ENCODE measurements at regions not wholly inside any gene's neighbourhood (a gene's known extent, or its start where the extent isn't known, plus 50 kb on each side); places are given as distances from the start of the nearest gene placed in this dataset.

DNA sequence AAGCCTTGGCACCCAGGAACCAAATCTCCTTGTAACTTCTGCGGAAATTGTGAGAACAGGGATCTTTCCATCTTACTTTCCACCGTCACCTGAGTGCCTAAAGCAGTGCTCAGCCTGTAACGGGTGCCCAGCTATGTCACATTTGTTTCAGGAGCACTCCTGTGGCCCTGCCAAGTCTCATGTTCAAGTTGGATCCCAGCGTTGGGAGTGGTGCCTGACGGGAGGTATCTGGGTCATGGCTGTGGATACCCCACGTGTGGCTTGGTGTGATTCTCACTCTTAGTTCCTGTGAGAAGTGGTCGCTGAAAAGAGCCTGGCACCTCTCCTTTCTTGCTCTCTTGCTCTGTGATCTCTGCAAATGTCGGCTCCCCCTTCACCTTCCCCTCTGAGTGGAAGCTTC, 114.9 kb downstream of the UQCRFS1 start:
- DNase-seq (ENCODE audit: low spot score in 2 of 2) (no peak), FAIRE-seq (no peak)

DNA sequence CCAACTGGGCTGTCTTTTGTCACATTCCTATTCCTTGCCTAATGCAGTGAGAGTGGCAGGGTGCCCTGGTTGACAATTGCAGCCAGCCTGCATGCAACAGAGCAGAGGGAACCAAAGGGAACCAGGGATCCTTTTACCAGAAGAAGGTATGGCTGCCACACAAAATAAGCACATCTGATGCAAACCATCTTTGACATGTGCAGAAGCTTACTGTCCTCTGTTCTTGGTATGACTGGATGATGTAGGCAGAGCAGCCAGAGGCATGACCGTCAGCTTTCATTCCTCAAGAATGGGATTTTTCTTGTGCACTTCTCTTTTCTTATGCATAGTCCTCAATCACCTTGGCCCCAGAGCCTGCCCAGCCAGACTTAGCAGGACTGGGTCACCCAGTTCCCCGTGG, 116.1 kb downstream of the UQCRFS1 start:
- DNase-seq (ENCODE audit: low spot score in 2 of 2) (no peak), FAIRE-seq (no peak)

DNA sequence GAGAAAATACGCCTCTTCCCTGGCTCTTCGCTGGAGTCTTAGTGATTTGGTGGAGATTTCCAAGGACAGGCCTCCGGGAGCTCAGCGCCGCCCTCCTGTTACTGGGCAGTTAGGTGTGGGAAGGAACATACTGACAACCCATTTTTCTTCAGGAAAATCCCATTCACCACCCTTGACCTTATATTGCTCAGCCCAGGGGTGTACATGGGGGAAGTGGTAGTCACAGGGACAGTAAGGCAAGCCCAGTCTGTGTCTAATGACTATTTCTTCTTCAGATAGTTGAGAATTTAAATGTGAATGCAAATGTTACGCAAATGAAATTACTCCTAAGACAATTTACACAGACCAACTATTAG, 119.4 kb downstream of the UQCRFS1 start:
- DNase-seq (ENCODE audit: low spot score in 2 of 2): no peak
- FAIRE-seq: no peak

DNA sequence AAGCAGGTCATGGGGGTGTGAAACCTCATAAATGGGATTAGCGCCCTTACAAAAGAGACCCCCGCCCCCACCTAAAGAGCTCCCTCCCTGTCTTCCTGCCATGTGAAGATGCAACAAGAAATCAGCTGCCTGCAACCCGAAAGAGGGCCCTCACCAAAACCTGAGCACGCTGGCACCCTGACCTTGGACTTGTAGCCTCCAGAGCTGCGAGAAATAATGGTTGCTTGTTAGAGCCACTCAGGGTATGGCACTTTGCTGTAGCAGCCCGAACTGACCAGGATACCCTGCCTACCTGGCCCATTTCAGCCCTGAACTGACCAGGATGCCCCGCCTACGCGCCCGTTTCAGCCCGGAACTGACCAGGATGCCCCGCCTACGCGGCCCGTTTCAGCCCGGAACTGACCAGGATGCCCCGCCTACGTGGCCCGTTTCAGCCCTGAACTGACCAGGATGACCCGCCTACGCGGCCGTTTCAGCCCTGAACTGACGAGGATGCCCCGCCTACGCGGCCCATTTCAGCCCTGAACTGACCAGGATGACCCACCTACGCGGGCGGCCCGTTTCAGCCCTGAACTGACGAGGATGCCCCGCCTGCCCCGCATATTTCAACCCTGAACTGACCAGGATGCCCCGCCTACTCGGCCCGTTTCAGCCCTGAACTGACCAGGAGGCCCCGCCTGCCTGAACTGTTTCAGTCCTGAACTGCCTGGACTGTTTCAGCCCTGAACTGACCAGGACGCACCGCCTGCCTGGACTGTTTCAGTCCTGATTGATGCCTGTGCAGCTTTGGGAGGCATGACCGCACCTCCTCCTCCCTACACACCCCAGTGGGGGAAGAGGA, 120.0 kb downstream of the UQCRFS1 start:
- DNase-seq (ENCODE audit: low spot score in 2 of 2) (no peak), FAIRE-seq (no peak)

DNA sequence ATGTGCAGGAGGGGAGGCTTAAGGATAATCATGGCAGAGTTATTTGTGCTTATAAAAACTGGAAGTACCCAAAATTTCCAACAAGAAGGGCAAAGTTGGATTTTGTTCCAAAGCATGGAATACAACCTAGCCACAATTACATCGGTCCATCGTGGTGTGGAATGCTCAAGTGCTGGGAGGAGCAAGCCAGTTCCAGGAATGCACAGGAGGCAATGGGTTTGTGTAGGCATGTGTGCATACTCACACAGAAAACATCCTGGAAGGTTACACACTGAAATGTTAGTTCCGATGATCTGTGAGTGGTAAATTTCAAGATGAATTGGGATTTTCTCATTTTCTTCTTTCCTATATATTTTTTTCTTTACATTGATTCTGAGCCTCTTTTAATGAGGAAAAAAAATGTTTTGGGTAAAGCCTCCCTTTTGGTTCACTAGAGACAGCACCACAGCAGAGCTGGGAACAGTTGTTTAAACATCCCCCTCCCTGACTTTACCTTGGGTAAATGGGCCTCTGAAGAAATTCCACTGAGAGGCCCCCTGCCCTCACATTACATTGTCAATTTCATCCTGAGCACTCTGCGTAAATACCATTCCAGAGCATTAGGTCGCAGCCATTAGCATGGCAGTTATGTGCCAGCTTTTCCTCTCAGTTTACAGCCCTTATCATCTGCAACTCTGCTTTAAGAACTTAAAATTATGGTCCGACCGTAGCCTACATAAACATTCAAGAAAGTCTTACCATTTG, 122.0 kb downstream of the UQCRFS1 start:
- FAIRE-seq (no peak), DNase-seq (ENCODE audit: low spot score in 2 of 2) (no peak)

DNA sequence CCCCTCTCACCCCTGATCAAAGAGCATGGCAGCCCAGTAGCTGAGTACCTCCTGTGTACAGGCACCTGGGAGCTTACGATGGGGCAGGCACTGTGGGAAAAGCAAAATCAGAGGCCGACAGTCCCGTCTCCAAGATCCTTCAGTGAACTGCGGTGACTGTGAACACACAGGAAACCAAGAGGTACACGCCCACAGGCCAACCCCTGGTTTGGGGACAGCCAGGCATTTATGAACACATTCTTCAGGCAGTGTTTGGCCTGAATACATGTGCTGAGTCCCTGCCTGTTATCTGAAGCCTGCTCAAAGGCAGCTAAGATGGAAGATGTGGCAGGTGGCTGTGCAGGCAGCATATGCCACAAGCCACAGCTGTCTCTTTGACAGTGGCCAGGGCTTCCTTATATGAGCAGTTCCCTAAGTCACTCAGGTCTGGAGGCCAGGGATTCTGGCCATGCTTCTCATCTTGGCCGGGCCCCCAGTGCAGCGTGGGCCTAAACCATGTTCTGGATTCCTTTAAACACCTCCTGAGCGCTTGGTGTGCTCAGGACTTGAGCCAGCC, 123.6 kb downstream of the UQCRFS1 start:
- FAIRE-seq: no peak
- DNase-seq (ENCODE audit: low spot score in 2 of 2): no peak

DNA sequence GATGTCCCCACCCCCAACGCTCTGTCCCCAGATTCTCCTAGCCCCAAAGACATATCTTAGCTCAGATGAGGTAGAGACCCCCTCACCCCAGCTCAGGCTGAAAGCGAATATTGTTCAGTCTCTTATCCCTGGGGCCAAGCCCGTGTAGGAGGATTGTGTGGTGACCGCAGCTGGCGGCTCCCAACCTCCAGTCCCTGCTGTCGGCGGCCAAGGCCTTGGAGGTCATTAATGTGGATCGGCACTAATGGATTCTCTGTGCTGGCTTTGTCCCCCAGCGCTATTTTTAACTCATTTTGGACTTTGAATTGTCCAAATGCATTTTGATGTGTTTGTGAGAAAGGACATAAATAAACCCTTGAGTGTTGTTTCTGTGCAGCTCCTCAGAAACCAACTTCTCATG, 124.2 kb downstream of the UQCRFS1 start:
- DNase-seq (ENCODE audit: low spot score in 2 of 2) (no peak), FAIRE-seq (no peak)

DNA sequence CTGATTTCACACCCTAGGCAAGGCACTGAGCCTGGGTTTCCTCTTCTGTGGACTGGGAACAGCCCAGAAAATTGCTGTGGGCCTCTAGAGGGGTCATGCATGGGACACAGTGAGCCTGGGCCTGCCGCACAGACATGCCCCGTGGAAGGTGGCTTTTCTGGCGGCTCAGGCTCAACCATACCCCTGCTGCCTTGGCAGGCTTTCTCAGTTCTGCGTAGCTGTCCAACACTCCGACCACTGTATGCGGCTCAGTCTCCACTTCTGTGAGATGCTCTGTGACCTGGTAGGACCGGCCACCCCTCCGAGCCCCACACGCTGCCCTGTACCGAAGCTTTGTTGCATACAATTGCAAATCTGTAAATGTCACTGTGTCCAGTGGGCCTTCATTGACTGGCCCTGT, 126.3 kb downstream of the UQCRFS1 start:
- FAIRE-seq: no peak
- no peak for DNase-seq (ENCODE audit: low spot score in 2 of 2)

DNA sequence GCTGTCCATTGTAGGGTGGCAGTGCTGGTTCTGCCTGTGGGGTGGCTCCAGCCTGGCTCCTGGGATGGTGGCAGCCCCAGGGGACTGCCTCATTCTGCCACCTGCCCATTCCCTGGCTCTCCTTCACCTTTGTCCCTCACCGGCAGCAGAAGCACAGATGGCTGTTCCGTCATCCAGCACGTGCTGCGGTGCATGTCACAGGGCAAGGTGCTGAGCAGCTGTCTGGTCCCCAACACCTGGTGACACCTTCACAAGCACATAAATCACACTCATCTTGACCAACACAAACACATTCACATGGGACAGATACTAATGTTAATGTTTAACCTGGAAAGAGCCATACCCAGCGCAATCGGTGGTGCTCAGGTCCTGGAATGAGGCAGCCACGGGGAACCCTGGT, 126.8 kb downstream of the UQCRFS1 start:
- DNase-seq (ENCODE audit: low spot score in 2 of 2): no peak
- no peak for FAIRE-seq

DNA sequence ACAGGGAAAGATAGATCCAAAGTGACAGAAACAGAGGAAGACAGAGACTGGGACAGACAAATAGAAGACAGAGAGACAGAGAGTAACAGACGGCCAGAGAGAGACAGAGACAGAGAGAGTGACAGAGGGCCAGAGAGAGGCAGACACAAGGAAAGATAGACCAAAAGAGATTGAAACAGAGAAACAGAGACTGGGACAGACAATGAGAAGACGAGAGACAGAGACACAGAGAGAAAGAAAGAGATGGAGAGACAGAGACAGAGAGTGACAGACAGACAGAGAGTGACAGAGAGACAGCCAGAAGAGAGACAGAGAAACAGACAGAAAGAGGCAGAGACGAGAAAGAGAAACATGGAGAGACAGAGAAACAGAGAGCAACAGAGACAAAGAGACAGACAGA, 127.3 kb downstream of the UQCRFS1 start:
- DNase-seq (ENCODE audit: low spot score in 2 of 2): no peak
- no peak for FAIRE-seq

DNA sequence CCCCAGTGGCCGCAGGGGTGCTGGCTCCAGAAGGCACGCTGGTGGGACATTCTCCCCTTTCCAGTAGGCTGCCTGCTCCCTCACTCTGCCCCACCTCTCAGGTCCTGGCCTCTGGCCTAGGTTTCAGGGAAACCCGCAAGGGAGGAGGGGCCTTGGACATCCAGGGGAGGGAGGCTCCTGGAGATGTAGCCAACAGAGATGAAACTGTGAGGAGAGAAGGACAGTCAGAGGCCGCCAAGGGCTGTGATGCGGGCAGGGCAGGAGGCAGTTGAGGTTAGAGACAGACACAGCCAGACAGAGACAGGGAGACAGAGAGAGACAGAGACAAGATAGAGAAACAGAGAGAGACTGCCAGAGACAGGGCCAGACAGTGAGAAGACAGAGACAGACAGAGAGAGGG, 127.7 kb downstream of the UQCRFS1 start:
- no peak for FAIRE-seq
- no peak for DNase-seq (ENCODE audit: low spot score in 2 of 2)

DNA sequence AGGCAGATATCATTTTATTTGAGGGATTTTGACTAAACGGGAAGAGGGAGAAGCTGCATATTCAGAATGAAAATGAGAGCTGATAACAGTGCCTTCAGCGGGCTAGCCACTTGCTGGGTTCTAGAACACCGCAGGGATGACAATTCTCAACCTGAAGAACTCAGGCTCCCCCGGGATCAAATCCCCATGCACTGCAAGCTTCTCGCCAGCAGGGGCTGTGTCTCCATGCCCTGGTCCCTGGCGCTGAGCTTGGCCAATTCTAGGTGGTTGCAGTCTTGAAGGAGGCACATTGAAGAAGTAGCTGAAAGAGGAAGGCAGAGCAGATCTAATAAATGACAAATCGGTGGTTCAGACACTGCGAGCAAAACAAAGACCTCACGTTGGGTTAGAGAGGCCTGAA, 128.7 kb downstream of the UQCRFS1 start:
- FAIRE-seq (no peak), DNase-seq (ENCODE audit: low spot score in 2 of 2) (no peak)

DNA sequence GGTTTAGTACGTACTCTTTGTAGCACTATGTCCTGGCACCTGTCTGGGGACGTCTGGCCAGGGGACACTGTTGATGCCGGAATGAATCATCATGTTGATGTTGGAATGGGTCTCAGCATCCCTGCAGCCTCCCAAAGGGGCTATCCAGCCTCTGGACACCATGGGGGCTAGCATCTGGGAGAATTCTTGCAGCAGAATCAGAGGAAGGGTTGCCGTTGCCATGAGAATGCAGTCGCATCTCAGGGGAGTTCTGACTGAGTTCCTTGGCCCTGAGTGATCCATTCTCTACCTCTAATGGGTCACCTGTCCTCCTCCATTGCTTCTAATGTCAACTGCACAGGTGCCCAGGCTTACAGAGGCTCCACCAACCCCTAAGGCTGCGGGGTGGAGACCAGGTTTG, 129.1 kb downstream of the UQCRFS1 start:
- DNase-seq (ENCODE audit: low spot score in 2 of 2) (no peak), FAIRE-seq (no peak)

DNA sequence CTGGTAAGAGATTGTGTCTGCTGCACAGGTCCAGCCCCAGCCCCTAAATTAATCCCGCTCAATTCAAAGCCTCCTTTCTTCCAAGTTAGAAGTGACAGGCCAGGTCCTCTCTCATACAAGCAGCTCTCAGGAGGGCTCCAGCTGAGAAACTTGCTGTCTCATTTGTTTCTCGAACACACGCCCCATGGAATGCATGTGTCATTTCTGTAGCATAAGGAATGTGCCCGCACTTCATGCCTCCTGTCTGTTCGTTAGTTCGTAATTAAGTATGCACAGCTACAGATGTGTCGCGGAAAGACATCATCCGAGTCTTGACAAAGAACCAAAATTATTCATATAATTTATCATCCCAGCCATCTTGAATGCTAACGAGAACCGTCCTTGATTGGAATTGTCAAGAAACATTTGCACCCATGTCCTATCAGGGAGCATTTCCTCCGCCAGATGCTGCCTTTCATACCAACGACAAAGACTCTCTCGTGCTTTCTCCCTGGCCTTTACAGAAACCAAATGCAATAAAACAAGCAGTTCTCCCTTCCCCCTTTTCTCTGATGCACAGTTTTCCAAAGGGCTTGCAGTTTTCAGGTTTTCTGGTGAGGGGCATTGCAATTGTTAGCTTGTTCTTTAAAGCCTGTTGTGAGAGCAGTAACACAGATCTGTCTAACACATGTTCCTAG, 133.5 kb downstream of the UQCRFS1 start:
- DNase-seq (ENCODE audit: low spot score in 2 of 2) (no peak), FAIRE-seq (no peak)

DNA sequence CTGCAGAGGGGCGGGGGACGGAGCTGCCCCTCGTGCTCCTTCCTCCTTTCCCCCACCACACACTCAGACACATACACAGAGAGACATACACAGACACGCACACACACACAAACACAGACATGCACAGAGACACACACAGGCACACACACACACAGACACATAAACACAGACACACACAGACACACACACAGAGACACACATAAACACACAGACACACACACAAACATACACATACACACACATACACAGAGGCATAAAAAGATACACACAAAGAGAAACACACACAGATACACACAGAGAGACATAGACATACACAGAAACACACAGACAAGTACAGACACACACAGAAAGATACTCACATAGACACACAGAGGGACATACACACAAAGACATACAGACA, 136.0 kb downstream of the UQCRFS1 start:
- FAIRE-seq: no peak
- DNase-seq (ENCODE audit: low spot score in 2 of 2): no peak

DNA sequence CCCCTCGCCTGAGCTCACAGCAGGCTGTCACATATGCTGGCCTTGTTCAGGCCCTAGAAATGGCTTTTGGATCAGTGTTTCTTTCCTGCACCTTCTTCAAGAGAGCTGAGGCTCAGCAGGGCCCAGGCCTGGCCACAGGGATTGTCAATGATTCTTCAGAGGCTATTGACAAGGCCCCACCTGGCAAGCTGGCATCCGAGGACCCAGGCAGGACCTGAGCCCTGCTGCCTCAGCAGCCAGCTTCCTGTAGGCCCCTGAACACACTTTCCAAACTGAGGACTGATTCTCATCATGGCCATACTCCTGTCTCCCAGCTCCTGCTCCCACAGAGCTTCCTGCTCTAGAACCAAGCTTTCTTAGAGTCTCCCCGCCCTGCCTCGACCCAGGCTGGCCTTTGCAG, 136.8 kb downstream of the UQCRFS1 start:
- DNase-seq (ENCODE audit: low spot score in 2 of 2) (no peak), FAIRE-seq (no peak)

DNA sequence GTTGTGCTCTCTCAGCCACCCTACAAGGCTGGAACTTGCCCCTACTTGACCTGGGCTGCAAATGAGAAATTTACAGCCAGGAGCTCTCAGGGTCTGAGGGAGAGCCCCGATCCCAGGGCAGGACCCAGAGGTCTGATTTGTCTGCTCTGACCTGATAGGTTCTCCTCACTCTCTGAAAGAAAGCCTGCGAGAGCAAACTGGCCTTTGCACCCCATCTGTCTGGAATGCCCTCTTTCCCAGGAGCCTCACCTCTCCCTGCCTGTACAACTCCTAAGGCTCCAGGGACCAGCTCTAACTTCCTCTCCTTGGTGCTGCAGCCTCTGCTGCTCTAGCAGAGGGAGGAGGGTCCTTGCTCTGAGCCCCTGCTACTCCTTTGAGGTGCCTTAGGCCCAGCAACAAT, 137.8 kb downstream of the UQCRFS1 start:
- FAIRE-seq (no peak), DNase-seq (ENCODE audit: low spot score in 2 of 2) (no peak)

DNA sequence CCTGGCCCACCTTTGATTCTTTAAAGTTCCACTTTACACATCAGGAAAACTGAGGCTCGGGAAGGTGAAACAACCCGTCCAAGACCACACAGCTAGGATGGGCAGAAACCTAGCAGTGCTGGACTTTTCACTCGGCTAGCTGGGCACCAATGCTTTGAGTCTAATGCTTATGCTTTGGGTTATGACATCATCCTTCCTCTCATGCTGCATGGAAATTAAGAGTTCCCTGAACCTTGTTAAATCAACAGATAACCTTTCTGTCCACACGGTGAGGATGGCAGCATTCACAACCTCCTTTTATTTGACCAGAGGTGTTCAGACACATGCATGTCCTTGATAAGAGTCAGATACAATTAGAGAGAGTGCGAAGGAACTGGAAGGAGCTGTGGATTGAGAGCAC, 138.4 kb downstream of the UQCRFS1 start:
- DNase-seq (ENCODE audit: low spot score in 2 of 2) (no peak), FAIRE-seq (no peak)

DNA sequence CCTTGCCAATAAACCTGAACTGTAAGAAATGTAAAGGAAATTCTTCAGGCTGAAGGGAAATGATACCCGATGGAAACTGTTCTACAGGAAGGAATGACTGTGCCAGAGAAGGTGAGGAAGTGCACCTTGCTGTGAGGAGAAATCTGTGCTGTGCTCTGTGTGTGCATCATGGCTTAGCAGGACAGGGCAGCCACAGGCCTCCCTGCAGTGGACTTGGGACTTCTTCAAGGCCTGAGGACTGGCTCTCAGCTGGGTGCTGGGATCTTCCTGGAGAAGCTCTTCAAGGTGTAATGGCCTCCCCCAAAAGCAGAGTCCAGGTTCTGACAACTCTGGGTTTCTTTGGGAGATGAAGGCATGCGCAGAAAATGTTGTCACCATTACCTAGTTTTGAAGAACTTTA, 145.1 kb downstream of the UQCRFS1 start:
- FAIRE-seq: no peak
- no peak for DNase-seq (ENCODE audit: low spot score in 2 of 2)

DNA sequence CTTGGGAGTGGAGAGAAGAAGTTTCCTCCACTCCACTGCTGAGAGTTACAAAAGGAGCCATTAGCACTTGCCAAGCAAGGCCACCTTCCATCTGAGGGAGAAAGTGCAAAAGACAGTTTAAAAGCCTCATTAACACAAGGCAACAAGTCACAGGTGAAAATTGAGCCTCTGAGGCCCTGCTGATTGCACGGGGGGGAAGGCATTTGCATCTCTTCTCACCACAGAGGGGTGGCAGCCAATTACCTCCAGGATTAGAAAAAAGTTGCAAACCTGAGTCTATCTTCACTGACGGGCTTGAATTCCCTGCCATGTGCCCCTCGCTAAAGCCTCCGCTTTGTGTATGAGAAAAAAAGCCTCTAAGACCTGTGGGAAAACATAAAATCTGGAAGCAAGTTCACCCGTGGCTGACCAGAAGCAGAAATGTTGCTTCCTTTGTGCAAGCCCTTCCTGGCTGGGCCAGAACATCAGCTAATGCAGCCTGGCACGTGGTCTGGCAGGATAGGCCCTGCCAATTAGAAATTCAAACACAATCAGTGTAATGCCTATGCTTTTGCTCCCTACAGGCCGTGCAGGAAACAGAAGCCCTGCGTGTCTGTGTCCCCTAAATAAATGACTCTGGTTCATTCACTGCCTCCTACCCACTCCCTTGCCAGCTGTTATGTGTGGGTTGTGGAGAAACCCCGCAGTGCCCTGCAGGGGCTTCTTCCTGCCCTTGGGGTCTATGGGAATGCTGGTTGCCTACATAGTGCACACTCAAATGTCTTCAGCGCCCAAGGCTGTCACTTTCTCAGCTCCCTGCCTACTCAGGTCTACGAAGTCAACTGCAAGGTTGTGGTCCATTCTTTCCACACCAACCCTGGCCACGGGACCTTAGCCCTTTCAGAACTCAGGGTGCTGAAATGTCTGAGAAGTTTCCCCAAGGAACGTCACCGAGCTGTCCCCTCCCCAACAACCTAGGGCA, 150.2 kb downstream of the UQCRFS1 start:
- FAIRE-seq (no peak), DNase-seq (ENCODE audit: low spot score in 2 of 2) (no peak)

Data from frontal cortex (tissue), 3 donors.